Psoas muscle (tissue), 7 donors: ENCODE measurements at regions not wholly inside any gene's neighbourhood (a gene's known extent, or its start where the extent isn't known, plus 50 kb on each side); places are given as distances from the start of the nearest gene placed in this dataset.
A peak's percentile ranks its signal among the peaks of the same experiment; 100 is the strongest.

Source experiments
- ATAC-seq, 4 donors: fragments of 200-7000 bp; cut with Tn5 transposase; one replicate each; pipeline ENCODE4 v1.9.1; 2020; ENCODE audit warnings: moderate library complexity in 3 of 4, mild to moderate bottlenecking in 2 of 4
- DNase-seq, 2 donors: peaks; one replicate each; pipeline ENCODE4 v3.0.0-alpha.2; 2020
- H3K27ac ChIP-seq: fragments of 200-600 bp; one replicate; pipeline ENCODE4 v1.8.0; 2022
- H3K27me3 ChIP-seq, 3 donors: fragments of 200-600 bp in 1 of 3; one replicate each; pipeline versions ENCODE4 v1.6.1 to v1.8.0; 2013 to 2022; ENCODE audit warnings: low read length in 2 of 3, mild to moderate bottlenecking in 2 of 3, moderate library complexity in 1 of 3; ENCODE audit not compliant: insufficient read depth in 3 of 3
- H3K36me3 ChIP-seq, 2 donors: fragments of 200-600 bp in 1 of 2; one replicate each; pipeline versions ENCODE4 v1.6.1 to v1.8.0; 2013 to 2022; ENCODE audit warnings: low read depth in 1 of 2, mild to moderate bottlenecking in 1 of 2, moderate library complexity in 1 of 2; ENCODE audit not compliant: insufficient read depth in 1 of 2
- H3K4me1 ChIP-seq: fragments of 200-600 bp; one replicate; pipeline ENCODE4 v1.8.0; 2022
- H3K4me3 ChIP-seq: fragments of 200-600 bp; one replicate; pipeline ENCODE4 v1.8.0; 2022; ENCODE audit warnings: mild to moderate bottlenecking
- H3K9me3 ChIP-seq: fragments of 200-600 bp; one replicate; pipeline ENCODE4 v1.8.0; 2022
- WGBS, 3 donors: extraction: QIAGEN DNeasy Blood & Tissue Kit; methylation state at CpG; one replicate each; pipeline versions ENCODE4 v1.1.6 to v1.1.7; 2013; 5-methylcytosine and 5-hydroxymethylcytosine counted together
- intact Hi-C, 2 donors: fragments of 100-400 bp; cut with DNase I; formaldehyde crosslinking; loops; one replicate each; pipeline versions ENCODE4 v1.11.0 to v1.14.2; 2022
- TF ChIP-seq, protein P1 (sequence below): fragments of 200-600 bp; IDR thresholded peaks from one replicate; pipeline ENCODE4 v1.8.0; 2022; ENCODE audit warnings: antibody characterized with exemption
- donor health status: healthy with polysubstance abuse.
- donor health status: DM: no; HTN: no; CAD: no; lungs with moderate emphysema.
- donor health status: Bipolar disorder and iron deficiency.
- donor health status: healthy.
- donor health status: DM: yes; HTN: yes; CAD: no.
- donor health status: DM: no; HTN: no; CAD: no.
- donor health status: DM: yes; HTN: yes; CAD: no.

GRCh38 chr5:124655921-124656511, 90.4 kb downstream of the ZNF608 start:
- 16 to 20% (median 19%) methylated on average over 5 of the region's 5 CpGs for WGBS, 3 donors
- H3K36me3 ChIP-seq = no peaks in the 10 kb centered on the region
- H3K4me1 ChIP-seq = peaks cover 55% of the 10 kb centered on the region
- no peaks in the 10 kb centered on the region for H3K9me3 ChIP-seq
- TF ChIP-seq, protein P1, sequence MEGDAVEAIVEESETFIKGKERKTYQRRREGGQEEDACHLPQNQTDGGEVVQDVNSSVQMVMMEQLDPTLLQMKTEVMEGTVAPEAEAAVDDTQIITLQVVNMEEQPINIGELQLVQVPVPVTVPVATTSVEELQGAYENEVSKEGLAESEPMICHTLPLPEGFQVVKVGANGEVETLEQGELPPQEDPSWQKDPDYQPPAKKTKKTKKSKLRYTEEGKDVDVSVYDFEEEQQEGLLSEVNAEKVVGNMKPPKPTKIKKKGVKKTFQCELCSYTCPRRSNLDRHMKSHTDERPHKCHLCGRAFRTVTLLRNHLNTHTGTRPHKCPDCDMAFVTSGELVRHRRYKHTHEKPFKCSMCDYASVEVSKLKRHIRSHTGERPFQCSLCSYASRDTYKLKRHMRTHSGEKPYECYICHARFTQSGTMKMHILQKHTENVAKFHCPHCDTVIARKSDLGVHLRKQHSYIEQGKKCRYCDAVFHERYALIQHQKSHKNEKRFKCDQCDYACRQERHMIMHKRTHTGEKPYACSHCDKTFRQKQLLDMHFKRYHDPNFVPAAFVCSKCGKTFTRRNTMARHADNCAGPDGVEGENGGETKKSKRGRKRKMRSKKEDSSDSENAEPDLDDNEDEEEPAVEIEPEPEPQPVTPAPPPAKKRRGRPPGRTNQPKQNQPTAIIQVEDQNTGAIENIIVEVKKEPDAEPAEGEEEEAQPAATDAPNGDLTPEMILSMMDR = no peak
- peak overlapping the region; percentile 50 for H3K4me3 ChIP-seq
- no peaks in the 10 kb centered on the region for H3K27me3 ChIP-seq
- DNase-seq = no peak
- peak overlapping the region; percentile 84 for H3K27ac ChIP-seq
- ATAC-seq = peak; percentile 76 to 84 (median 77)
- intact Hi-C loops = loop anchor here (2.0 to 10.0 kb wide), 4 partner anchors 46 to 529 kb away; partner anchors contain the start of gene ZNF608 (in 1 of the 2)

- Histone ChIP-seq H3K4me3 (peak overlapping the region; percentile 50), H3K36me3 (no peaks in the 10 kb centered on the region), H3K9me3 (no peaks in the 10 kb centered on the region), H3K4me1 (peaks cover 61% of the 10 kb centered on the region), H3K27me3 (no peaks in the 10 kb centered on the region), H3K27ac (peak overlapping the region; percentile 84)
- intact Hi-C loops = loop anchor here (5.0 to 10.0 kb wide), 3 partner anchors 47 to 529 kb away; no protein-coding TSS in a partner anchor
- ATAC-seq = peak in 3 of 4 donors; percentile 6 to 22 (median 12)
- DNase-seq = no peak
- WGBS, 3 donors = 35 to 44% (median 36%) methylated on average over 8 of the region's 8 CpGs
- TF ChIP-seq, protein P1 = no peak
Measured at GRCh38 chr5:124655251-124655917, 91.1 kb downstream of the ZNF608 start.

DNA sequence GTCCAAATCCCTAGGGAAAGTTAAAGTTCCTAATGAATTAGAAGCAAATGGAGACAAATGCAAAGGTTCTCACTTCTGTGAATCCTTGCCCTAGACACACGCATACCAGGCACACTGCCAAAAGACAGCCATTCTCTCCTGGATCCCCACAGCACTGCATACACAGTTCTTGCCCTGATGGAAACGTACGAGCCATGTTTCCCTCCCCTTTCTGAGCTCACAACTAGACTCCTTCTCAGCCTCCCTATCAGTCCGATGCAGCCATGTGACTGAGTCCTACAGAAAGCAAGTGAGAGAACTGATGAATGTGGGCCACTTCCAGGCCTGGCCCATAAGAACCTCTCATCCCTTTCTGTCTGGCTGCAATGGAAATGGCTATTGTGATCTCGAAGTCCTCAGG, 92.0 kb downstream of the ZNF608 start:
- Histone ChIP-seq H3K4me3 (no peak overlapping the region), H3K27me3 (no peaks in the 10 kb centered on the region), H3K9me3 (no peaks in the 10 kb centered on the region), H3K27ac (no peak overlapping the region), H3K36me3 (no peaks in the 10 kb centered on the region), H3K4me1 (peaks cover 61% of the 10 kb centered on the region)
- TF ChIP-seq, protein P1 = no peak
- 74 to 89% (median 83%) methylated on average over 5 of the region's 5 CpGs for WGBS, 3 donors
- intact Hi-C loops = loop anchor here (10.0 kb wide), 2 partner anchors 250 to 530 kb away; no protein-coding TSS in a partner anchor
- ATAC-seq (no peak), DNase-seq (no peak)

GRCh38 chr5:124653666-124654065, 92.8 kb downstream of the ZNF608 start:
- Histone ChIP-seq H3K36me3 (no peaks in the 10 kb centered on the region), H3K27ac (no peak overlapping the region), H3K4me3 (no peak overlapping the region), H3K4me1 (peaks cover 55% of the 10 kb centered on the region), H3K9me3 (no peaks in the 10 kb centered on the region), H3K27me3 (no peaks in the 10 kb centered on the region)
- TF ChIP-seq, protein P1 = no peak
- no peak for DNase-seq
- intact Hi-C loops = loop anchor here (10.0 kb wide), 2 partner anchors 251 to 531 kb away; no protein-coding TSS in a partner anchor
- WGBS, 3 donors = 83 to 96% (median 87%) methylated on average over 3 of the region's 3 CpGs
- no peak for ATAC-seq
